CD4-positive, alpha-beta T cell treated with Interleukin-6 at 100 ng/mL for 8 hours (primary cell): ENCODE measurements at regions not wholly inside any gene's neighbourhood (a gene's known extent, or its start where the extent isn't known, plus 50 kb on each side); places are given as distances from the start of the nearest gene placed in this dataset.
"Not testable (repeated sequence)": the region's sequence is repeated elsewhere in the genome, so short reads cannot be mapped to it uniquely, and the experiment has no call there.

Experiments
- DNase-seq: peaks from one replicate; pipeline ENCODE4 v3.0.0-alpha.2; 2020; ENCODE audit warnings: mixed read lengths, low spot score

GRCh38 chrX:12052109-12052508 lies 86.2 kb upstream of the FRMPD4 start:
- DNase-seq: no peak

- DNase-seq: no peak
Observed at GRCh38 chrX:12058087-12058486, 80.2 kb upstream of the FRMPD4 start.

GRCh38 chrX:12060489-12061260 lies 77.6 kb upstream of the FRMPD4 start:
- DNase-seq: no peak

GRCh38 chrX:12065251-12065650 lies 73.0 kb upstream of the FRMPD4 start:
- DNase-seq: no peak

- DNase-seq: no peak
Observed at GRCh38 chrX:12076046-12076445, 62.2 kb upstream of the FRMPD4 start.

- DNase-seq: no peak
Observed at GRCh38 chrX:12080265-12080664, 58.0 kb upstream of the FRMPD4 start.

GRCh38 chrX:12082959-12083358 lies 55.3 kb upstream of the FRMPD4 start:
- not testable (repeated sequence) for DNase-seq
